ENCODE measurements at regions not wholly inside any gene's neighbourhood (a gene's known extent, or its start where the extent isn't known, plus 50 kb on each side); places are given as distances from the start of the nearest gene placed in this dataset.
"Not testable (repeated sequence)": the region's sequence is repeated elsewhere in the genome, so short reads cannot be mapped to it uniquely, and the experiment has no call there.

DNA sequence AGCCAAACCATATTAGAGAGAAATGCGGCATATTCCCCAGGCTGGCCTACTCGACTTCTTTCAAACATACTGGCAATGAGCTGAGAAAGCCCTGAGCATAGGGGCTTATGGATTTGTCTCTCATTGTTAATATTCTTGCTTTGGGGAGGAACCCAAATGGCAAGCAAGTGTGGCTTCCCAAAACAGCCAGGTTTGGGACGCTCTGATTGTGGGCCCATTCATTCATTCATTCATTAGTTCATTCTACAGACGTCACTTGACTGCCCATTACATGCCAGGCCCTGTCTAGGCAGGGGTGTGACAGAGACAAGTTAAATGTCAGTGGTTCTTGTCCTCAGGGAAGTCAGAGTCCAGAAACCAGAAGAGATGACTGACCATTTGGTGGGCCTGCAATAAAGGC lies 77.4 kb upstream of the THBS1 start:
- DNase-seq (ENCODE audit: low spot score) = no peak

DNA sequence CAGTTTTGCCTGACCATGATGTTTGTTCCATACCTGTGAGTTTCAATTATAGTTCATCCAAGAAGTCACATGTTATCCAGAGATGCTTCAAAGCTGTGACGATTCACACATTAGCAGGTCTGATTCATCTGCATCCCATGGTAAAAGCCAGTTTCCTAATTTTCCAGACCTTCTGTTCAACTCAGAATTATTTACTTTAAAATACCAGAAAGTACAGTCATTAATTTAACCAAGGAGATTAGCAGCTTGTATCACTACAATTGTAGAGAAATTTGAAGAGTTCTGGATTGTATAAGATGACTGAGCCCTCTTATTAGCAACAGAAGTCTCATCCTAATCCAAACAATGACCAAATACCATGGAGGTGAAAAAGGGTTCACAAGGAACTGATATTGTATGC lies 76.1 kb upstream of the THBS1 start:
- DNase-seq (ENCODE audit: low spot score) = no peak

DNA sequence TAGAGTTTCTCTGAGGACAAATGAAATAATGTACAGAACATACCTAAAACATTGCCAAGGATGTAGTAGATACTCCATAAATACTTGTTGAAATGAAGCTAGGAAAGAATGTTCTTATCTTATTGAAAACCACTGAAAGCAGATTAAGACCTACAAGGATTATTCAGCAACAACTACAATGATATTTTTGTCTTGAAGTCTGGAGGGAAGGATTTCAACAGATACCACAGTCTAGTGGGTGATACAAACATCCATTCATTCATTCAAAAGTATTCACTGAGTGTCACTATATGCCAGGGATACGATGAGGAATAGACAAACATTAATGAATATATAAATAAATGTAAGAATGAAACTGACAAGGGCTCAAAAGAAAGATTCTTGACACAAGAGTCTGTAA lies 74.7 kb upstream of the THBS1 start:
- DNase-seq (ENCODE audit: low spot score) = no peak

GRCh38 chr15:39508536-39508935 lies 72.3 kb upstream of the THBS1 start:
- no peak for DNase-seq (ENCODE audit: low spot score)

DNA sequence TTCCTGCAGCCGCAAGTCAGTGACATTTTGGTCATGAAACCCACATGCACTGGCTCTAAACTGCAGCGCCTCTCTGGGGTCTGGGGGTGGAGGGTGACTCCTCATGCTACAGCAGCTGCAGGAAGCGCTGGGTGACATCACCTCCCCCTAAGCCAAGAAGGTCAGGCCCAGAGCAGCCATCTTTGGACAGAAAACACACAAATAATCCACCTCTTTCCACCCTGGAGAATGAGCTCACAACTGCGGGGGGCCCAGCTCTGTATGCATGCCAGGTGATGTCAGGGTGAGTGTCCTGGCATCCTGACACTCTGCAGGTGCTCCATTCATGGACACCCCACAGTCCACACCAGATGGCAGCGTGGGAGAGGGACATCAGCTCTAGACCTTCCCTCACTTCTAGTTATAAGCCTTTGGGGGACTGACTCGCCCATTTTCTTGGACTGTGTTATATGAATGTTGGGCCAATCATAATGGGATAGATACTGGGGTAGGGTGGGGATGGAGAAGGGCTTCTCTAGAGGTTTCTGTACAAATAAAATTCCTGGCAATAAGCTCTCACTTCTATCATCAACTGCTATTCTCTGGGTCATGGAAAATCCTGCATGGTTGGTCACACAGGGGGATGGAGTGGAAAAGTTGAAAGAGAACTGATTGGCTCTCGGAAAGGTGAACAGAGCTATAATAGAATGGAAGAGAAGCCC lies 70.7 kb upstream of the THBS1 start:
- DNase-seq (ENCODE audit: low spot score) = no peak

DNA sequence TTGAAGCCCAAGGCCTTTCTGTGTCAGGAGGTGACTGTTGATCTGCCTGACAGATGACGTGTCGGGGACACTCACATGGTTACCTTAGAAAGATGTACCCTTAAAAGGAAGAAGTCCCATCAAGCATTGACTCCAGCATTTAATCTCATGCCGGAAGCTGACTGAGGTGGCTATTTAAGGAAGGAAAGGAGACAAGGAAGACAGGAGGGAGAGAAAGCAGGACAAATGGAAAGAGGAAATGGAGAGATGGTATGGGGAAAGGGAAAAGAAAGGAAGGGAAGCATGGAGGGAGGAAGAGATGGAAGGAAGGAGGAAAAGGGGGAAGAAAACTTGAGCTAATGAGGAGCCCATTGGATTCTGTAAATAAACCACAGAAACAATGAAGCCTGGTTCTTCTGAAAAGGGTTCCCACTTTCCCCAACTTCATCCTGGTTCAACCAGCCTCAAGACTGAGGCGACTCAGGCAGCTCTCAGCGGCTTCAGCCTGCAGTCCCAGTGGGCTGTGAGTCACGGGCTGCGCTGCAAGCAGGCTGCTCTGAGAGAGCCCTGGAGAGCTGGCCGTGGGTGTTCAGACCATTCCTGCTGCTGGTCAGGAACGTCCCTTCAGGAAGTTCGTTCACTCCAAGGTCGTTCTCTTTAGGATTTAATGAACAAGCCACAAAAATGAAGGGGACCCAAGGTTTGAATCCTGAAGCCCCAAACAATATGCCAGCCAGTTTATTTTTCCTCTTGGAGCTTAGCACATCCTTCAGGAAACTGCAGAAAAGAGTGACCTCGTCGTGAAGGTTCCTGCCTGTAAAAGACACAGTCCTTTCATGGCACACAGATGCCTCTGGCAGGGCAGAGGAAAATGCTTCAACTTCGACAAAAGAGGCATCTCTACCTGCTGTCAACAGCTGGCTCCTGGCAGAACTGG lies 69.6 kb upstream of the THBS1 start:
- no peak for DNase-seq (ENCODE audit: low spot score)

DNA sequence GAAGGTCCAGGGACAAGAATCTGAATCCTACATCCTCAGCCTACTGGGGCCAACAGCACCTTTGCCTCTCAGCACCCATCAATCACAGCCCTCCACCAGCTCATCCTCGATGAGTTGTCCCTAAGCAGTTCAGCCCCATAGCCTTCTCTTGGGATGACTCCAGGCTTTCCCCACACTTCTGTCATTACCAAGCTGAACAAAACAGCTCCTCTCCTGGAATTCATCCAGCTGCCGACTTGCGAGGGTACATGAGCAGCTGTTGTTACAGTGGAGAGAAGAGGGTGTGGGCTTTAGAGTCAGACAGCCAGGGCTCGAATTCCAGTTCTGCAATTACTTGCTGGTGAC lies 69.0 kb upstream of the THBS1 start:
- no peak for DNase-seq (ENCODE audit: low spot score)

DNA sequence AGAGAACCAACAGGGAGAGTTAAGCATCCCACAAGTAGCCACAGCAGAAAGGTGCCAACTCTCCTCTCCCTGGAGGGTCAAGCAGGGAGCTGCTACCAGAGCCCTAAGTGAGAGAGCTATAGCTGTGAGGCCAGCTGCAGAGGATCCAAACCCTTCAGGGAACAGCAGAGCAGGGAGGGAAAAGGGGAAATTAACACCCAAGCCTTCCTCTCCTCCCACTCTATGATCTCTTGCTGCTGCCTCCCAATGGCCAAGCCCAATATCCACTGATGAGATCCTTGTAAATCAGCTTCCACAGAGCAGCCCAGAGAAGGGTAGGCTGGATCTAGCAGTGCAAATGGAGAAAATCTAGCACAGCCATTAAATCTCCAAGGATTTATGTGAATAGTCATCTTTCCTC lies 68.2 kb upstream of the THBS1 start:
- DNase-seq (ENCODE audit: low spot score) = no peak

GRCh38 chr15:39513936-39514335 lies 66.9 kb upstream of the THBS1 start:
- DNase-seq (ENCODE audit: low spot score) = no peak

GRCh38 chr15:39514933-39515332 lies 65.9 kb upstream of the THBS1 start:
- DNase-seq (ENCODE audit: low spot score) = no peak

GRCh38 chr15:39515765-39516164 lies 65.1 kb upstream of the THBS1 start:
- no peak for DNase-seq (ENCODE audit: low spot score)

DNA sequence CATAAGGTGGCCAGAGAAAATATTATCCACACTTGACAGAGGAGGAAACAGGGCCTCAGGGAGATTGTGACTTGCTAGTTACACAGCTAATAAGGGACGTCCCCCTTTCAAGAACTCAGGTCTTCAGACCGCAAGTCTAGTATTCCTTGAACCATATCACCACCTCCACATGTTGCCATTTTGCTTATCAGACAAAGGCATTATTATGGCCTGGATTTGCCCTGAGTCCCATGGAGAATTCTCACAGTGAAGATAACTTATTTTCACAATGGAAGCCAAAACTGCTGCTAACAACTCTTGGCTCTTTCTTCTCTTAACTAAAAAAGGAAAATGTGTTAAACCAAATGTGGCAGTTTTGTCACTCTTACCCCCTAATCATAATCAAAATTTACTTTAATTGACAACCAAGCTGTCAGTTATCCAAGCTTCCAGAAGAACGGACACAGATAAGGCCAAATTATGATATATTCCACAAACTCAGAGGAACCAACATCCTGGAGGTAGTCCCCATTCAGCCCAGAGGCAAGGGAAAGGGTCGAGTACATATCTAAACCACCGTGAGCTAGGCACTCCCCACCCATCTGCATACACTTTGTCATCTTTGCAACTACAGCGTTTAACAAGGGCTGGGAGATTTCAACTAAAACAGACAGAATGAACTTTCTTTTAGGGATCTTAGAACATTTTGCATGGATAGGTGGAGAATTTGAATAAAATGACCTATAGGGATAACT lies 63.6 kb upstream of the THBS1 start:
- DNase-seq (ENCODE audit: low spot score) = no peak

DNA sequence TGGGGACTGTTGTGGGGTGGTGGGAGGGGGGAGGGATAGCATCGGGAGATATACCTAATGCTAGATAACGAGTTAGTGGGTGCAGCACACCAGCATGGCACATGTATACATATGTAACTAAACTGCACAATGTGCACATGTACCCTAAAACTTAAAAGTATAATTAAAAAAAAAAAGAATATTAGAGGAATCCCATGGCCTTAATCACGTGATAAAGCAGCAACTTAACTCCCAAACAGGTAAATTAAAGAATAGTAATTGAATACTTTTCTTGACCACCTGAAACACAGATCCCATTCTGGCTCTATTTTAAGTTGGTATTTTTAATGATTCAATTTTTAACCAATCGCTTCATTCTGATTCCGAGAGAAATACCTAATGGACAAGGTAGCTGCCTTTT lies 56.9 kb upstream of the THBS1 start:
- not testable (repeated sequence) for DNase-seq (ENCODE audit: low spot score)

DNA sequence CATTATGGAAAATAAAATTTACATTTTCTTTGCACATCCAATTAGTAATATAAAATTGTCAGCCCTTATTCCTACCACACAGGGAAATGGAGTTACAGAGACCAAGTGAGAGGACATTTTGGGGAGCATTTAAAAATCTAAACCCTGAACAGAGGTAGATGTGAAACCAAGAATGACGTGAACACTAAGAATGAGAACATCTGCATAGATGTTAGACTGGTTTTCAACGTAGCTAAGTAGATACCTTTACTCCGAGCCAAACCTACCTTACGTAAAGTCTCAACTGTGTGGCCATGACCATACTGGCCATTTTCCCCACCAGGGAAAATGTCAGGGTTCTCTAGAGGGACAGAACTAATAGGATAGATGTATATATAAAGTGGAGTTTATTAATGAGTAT lies 51.4 kb upstream of the THBS1 start:
- no peak for DNase-seq (ENCODE audit: low spot score)

DNA sequence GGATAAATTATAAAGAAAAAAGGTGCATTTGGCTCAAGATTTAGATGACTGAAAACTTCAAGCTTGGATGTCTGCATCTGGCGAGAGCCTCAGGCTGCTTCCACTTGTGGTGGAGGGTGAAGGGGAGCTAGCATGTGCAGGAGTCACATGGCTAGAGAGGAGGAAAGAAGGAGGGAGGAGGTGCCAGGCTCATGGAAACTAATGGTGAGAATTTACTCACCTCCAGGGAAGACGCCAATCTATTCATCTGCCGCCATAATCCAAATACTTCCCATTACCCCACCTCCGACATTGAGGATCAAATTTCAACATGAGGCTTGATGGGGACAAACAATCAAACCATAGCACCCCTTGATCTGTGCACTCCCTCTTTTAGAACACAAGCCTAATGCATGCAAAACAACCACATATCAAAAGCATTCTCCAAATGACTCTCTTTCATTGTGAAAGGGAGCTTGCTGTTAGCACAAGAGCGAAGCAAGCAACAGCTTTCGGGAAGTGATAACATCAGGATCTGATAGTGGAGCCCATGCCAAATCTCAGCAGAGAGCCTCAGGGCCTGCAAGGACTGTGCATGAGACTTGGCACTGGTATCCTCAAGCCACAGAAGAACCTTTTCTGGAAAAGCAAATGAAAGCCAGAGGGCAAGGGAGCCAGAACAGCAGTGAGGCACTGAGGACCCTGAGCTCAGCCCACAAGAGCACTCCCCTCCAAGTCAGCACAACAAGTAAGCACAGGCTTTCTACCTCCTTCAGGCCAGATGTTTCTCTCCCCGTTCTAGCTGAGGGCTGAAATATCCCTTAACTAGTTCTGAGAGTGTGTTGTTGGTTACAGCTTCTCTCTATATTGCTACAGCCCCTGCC lies 50.2 kb upstream of the THBS1 start:
- DNase-seq (ENCODE audit: low spot score) = no peak
